ENCODE measurements at regions not wholly inside any gene's neighbourhood (a gene's known extent, or its start where the extent isn't known, plus 50 kb on each side); places are given as distances from the start of the nearest gene placed in this dataset.
"Not testable (repeated sequence)": the region's sequence is repeated elsewhere in the genome, so short reads cannot be mapped to it uniquely, and the experiment has no call there.

DNA sequence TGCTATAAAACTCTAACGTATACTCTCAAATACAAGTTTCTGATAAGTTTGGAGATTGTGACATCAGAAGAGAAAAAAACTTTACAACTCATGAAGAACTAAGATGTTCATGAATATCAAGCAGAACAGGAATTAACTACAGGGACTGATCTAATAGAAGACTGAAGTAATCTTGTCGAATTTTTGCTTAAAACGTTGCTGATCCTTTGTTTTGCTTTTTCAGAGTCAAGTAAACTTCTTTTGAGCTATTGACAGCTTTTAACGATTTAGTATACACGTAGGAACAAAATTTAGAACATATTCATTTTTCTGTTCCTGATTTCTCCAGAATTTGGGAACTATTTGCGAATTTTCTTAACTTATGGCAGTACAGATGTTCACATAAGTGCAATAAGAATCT lies 610.2 kb downstream of the SI start:
- DNase-seq = no peak

GRCh38 chr3:164467007-164467406 lies 611.3 kb downstream of the SI start:
- no peak for DNase-seq

DNA sequence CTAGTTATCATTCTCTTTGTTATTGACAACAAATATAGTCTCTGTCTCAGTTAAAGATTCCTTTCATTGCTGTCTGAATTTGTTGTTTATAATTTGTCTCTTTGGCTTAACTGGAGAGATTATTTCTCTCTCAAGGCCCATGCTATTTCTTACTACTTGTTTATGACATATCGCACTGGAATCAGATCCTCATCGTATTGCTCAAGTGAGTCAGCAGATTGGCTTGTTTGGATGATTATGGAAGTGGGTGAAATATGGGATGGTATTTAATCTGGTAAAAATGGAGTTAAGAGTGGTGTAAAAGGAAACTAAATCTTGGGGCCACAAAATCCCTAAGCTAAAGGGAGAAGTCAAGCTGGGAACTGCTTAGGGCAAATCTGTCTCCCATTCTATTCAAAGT lies 613.1 kb downstream of the SI start:
- DNase-seq = no peak

- DNase-seq = no peak
These were observed 617.4 kb downstream of the SI start for GRCh38 chr3:164460851-164461250.

DNA sequence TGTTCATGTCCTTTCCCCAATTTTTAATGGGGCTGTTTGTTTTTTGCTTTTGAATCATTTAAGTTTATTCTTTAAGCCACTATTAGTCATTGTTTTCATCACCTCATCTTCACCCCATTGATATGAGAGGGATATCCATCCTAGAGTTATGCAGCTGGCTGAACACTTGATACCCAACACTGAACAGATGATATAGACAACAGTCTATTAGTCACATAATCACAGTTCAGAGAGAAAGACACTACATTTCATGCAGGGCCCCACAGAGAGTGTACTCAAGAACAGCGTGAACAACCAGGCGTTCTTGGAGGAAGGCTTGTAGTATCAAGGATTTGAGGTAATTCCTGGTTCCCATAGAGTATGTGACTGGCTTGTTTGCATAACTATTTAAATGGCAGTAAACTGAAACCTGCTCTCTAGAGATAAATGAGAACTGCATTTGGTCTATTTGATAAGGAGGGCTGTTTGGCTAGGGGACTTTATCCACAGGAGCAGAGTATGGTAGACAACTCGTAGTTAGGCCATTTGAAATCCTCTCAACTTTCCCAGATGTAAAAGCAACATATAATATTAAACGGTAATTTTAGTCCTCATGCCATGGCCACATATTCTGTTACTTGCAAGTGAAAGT lies 618.7 kb downstream of the SI start:
- DNase-seq = no peak

DNA sequence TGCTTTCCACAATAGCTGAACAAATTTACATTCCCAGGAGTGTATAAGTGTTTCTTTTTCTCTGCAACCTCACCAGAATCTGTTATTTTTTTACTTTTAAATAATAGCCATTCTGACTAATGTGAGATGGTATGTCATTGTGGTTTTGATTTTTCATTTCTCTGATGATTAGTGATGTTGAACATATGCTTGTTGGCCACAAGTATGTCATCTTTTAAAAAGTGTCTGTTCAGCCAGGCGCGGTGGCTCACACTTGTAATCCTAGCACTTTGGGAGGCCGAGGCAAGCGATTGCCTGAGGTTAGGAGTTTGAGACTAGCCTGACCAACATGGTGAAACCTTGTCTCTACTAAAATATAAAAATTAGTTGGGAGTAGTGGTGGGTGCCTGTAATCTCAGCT lies 619.3 kb downstream of the SI start:
- no peak for DNase-seq

GRCh38 chr3:164453714-164454113 lies 624.6 kb downstream of the SI start:
- DNase-seq = no peak

- no peak for DNase-seq
These were observed 625.6 kb downstream of the SI start for GRCh38 chr3:164452707-164453106.

- no peak for DNase-seq
These were observed 627.0 kb downstream of the SI start for GRCh38 chr3:164451072-164451910.

DNA sequence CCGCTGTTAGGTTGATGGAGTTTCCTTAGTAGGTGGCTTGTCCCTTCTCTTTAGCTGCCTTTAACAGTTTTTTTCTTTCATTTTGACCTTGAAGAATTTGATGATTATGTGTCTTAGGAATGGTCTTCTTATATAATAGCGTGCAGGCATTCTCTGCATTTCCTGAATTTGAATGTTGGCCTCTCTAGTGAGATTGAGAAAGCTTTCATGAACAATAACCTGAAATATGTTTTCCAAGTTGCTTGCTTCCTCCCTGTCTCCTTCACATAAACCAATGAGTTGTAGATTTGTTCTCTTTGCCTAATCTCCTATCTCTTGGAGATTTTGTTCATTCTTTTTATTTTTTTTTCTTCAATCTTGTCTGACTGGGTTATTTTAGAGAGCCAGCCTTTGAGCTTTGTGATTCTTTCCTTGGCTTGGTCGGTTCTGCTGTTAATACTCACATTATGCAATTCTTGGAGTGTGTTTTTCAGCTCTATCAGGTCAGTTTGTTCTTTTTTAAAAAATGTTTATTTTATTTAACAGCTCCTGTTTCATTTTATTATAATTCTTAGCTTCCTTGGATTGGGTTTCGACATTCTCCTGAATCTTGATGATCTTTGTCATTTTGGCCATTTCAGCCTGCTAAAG lies 627.9 kb downstream of the SI start:
- no peak for DNase-seq

GRCh38 chr3:164419220-164419619 lies 659.1 kb downstream of the SI start:
- DNase-seq = no peak

DNA sequence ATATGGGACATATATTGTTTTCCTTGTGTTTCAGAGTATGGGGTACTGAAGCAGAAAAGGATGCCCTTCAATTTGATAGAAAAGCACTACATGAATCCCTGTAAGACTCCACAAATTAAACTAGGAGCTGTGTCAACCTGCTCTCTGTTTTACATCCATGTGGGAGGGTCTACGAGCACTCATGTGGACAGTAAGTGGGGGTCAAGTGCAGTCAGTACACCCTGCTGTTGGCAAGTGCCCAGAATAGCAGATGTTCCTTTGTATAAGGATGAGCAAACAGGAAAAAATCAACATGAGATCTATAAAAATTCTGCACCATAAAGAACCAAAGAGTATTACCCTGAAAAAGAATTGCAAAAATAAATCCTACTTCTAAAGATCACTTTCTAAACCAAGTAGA lies 659.9 kb downstream of the SI start:
- no peak for DNase-seq

DNA sequence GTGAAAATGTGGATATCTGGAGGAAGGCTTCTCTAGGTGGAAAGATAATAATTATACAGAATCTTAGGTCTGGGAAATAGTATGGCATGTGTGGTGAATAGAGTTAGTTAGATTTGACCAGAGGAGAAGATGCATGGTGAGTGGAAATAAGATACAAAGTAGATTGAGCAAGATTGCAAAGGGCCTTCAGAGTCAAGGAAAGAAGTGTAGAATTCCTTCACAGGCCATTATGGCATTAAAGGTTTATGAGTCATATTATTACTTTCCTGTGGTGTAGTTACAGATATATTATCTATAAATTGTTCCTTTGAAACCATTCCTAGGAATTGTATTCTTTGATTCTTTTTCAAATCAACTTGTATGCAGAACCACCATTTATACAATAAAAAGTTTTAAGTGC lies 660.3 kb downstream of the SI start:
- DNase-seq = no peak

DNA sequence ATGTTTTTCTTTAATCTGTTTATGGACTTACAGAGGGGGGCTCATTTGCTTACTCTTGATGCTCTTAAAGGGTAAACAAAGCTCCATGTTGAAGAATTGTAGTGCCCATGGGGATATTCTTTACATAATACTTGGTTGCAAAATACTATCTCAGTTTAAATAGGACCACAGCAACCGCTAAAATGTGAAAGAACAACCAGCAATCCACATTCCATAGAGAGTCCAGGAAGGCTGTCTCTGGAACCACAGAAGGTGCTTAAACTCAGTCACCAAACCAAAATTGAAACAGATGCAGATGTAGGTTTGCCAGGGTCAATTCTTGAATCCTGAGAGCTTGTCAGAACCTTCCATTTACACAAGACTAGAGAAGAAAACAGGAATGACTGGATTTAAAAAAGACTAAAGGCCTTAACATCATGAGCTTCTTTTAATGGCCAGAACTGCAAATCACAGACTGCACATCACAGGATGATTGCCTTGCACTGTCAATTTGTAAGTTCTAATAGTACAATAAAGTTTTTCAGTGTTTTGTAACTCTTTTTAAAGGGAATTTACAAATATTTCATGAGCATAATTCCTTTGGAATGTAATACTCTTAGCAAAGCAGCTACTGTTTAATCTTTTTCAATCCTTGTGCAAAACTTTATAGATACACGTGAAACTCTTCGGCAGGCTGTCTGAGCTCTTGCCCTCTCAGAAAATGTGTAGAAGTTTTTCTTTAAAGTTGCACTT lies 661.6 kb downstream of the SI start:
- no peak for DNase-seq

DNA sequence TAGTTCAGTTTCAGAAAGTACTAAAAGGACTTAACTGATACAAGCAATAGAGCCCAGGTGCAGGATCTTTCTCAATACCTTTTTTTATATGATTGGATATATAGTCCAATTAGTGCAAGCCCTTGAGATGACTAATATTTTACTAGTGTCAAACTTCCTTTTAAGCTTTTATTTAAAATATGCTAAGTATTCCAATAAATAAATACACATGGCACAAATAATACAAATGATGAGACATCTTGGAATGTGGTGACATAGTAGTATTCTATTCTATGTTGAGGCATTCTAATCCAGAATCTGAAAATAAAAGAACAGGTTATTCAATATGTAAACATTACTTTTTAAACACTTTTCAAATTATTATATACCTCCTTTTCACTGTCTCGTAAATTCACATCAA lies 670.0 kb downstream of the SI start:
- no peak for DNase-seq

GRCh38 chr3:164407111-164407510 lies 671.2 kb downstream of the SI start:
- no peak for DNase-seq

- DNase-seq = no peak
These were observed 672.0 kb downstream of the SI start for GRCh38 chr3:164406281-164406680.

DNA sequence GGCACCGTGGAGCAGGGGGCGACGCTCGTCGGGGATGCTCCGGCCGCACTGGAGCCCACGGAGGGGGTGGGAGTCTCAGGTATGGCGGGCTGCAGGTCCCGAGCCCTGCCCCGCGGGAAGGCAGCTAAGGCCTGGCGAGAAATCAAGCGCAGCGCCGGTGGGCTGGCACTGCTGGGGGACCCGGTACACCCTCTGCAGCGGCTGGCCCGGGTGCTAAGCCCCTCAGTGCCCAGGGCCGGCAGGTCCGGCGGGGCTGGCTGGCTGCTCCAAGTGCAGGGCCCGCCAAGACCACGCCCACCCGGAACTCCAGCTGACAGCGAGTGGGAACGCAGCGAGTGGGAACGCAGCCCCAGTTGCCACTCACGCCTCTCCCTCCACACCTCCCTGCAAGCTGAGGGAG lies 676.4 kb downstream of the SI start:
- no peak for DNase-seq

- not testable (repeated sequence) for DNase-seq
These were observed 676.9 kb downstream of the SI start for GRCh38 chr3:164401440-164401839.

- no peak for DNase-seq
These were observed 680.8 kb downstream of the SI start for GRCh38 chr3:164397462-164397861.

- DNase-seq = no peak
These were observed 685.1 kb downstream of the SI start for GRCh38 chr3:164393171-164393570.

DNA sequence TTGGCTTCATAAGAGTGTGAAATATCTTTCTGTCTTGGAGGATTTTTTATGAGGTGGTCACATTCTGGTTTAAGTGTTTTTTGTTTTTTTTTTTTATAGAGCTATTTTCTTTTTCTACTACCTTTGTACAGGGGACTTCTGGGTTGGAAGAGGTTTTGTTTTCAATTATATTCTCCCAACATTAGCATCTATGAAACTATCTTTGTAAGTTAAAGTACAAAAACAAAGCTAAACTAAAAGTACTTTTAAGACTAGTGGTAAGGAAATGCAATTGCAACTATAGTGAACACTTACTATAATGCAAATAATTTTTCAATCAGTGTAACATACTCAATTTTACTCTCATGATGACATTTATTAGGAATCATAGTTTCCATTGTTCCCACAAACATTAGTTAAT lies 688.2 kb downstream of the SI start:
- no peak for DNase-seq

Data from amygdala (tissue), 56 donors.